ENCODE measurements at regions not wholly inside any gene's neighbourhood (a gene's known extent, or its start where the extent isn't known, plus 50 kb on each side); places are given as distances from the start of the nearest gene placed in this dataset.

- Histone ChIP-seq H3K27me3 (ENCODE audit: control insufficient read depth, insufficient read depth, low read length) (no peaks in the 10 kb centered on the region), H3K9ac (no peak overlapping the region)
Observed at GRCh38 chr5:175379867-175380266, 64.1 kb downstream of the DRD1 start.

GRCh38 chr5:175378444-175379028 is 65.4 kb downstream of the DRD1 start:
- H3K27ac ChIP-seq, result no peak overlapping the region
- H3K9ac ChIP-seq, result no peak overlapping the region
- H3K79me2 ChIP-seq, result no peaks in the 10 kb centered on the region
- no peaks in the 10 kb centered on the region for H3K36me3 ChIP-seq (ENCODE audit: control insufficient read depth, insufficient read depth, low read length)
- no peaks in the 10 kb centered on the region for H3K9me3 ChIP-seq (ENCODE audit: control insufficient read depth, low read length)
- H3K4me2 ChIP-seq (ENCODE audit: low read length), result no peak overlapping the region
- H3K27me3 ChIP-seq (ENCODE audit: control insufficient read depth, insufficient read depth, low read length), result no peaks in the 10 kb centered on the region
- no peak overlapping the region for H3K4me3 ChIP-seq (ENCODE audit: low read depth, low read length)
- H3K4me1 ChIP-seq, result no peaks in the 10 kb centered on the region
- TF ChIP-seq CTCF (IDR thresholded peaks at IDR 0.05), result no peak
- H2AFZ ChIP-seq, result no peak overlapping the region

More at GRCh38 chr5:175379867-175380266, 64.1 kb downstream of the DRD1 start:
- Histone ChIP-seq H3K79me2 (no peaks in the 10 kb centered on the region), H3K27ac (no peak overlapping the region), H3K36me3 (ENCODE audit: control insufficient read depth, insufficient read depth, low read length) (no peaks in the 10 kb centered on the region), H3K9me3 (ENCODE audit: control insufficient read depth, low read length) (no peaks in the 10 kb centered on the region), H3K4me3 (ENCODE audit: low read depth, low read length) (no peak overlapping the region), H3K4me2 (ENCODE audit: low read length) (no peak overlapping the region), H2AFZ (no peak overlapping the region), H3K4me1 (no peaks in the 10 kb centered on the region)
- TF ChIP-seq CTCF (IDR thresholded peaks at IDR 0.05), result no peak

DNA sequence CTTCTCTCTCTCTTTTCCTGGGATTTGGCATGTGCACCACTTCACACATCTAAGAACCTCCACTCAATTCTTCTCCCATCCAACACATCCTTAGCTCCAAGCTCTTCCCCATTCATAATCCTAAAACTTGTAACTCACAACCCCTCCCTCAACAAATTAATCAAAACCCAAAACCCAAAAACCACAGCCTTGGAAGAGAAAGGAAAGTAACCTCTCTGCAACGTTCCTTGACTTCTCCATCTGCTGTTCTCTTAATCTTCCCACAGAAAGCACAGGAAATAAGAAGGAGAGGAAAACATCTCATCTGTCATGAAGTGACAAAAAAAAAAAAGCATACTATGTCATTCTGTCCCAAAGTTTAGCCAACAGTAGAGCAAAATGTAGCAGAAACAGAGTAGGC is 66.2 kb downstream of the DRD1 start:
- Histone ChIP-seq H3K27ac (no peak overlapping the region), H3K9ac (no peak overlapping the region), H3K4me3 (ENCODE audit: low read depth, low read length) (no peak overlapping the region), H3K27me3 (ENCODE audit: control insufficient read depth, insufficient read depth, low read length) (no peaks in the 10 kb centered on the region), H2AFZ (no peak overlapping the region), H3K9me3 (ENCODE audit: control insufficient read depth, low read length) (no peaks in the 10 kb centered on the region), H3K79me2 (no peaks in the 10 kb centered on the region), H3K36me3 (ENCODE audit: control insufficient read depth, insufficient read depth, low read length) (no peaks in the 10 kb centered on the region), H3K4me1 (no peaks in the 10 kb centered on the region), H3K4me2 (ENCODE audit: low read length) (no peak overlapping the region)
- no peak for TF ChIP-seq CTCF (IDR thresholded peaks at IDR 0.05)

DNA sequence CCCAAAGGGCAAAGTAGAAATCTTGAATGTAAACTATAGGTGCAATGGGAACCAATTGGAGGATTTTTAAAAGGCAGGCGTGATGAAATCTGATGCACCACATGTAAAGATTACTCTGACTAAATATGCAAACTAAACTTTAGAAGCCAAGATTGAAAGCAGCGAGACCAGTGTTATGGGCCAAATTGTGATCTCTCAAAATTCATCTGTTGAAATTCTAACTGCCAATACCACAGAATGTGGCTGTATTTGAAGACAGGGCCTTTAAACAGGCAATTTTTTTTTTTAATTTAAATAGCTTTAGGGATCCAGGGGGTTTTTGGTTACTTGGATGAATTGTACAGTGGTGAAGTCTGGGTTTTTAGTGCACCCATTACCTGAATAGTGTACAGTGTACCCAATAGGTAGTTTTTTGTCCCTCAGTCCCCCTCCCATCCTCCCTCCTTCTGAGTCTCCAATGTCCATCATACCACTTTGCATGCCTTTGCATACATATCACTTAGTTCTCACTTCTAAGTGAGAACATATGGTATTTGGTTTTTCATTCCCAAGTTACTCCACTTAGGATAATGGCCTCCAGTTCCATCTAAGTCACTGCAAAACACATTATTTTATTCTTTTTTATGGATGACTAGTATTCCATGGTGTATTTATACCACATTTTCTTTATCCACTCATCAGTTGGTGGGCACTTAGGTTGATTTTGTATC is 69.7 kb downstream of the DRD1 start:
- no peak overlapping the region for H2AFZ ChIP-seq
- no peak for TF ChIP-seq CTCF (IDR thresholded peaks at IDR 0.05)
- H3K79me2 ChIP-seq, result no peaks in the 10 kb centered on the region
- H3K4me2 ChIP-seq (ENCODE audit: low read length), result no peak overlapping the region
- no peaks in the 10 kb centered on the region for H3K4me1 ChIP-seq
- no peak overlapping the region for H3K4me3 ChIP-seq (ENCODE audit: low read depth, low read length)
- no peaks in the 10 kb centered on the region for H3K27me3 ChIP-seq (ENCODE audit: control insufficient read depth, insufficient read depth, low read length)
- no peaks in the 10 kb centered on the region for H3K9me3 ChIP-seq (ENCODE audit: control insufficient read depth, low read length)
- no peak overlapping the region for H3K27ac ChIP-seq
- no peaks in the 10 kb centered on the region for H3K36me3 ChIP-seq (ENCODE audit: control insufficient read depth, insufficient read depth, low read length)
- no peak overlapping the region for H3K9ac ChIP-seq

GRCh38 chr5:175365866-175366265 is 78.1 kb downstream of the DRD1 start:
- no peak for TF ChIP-seq CTCF (IDR thresholded peaks at IDR 0.05)
- Histone ChIP-seq H3K4me3 (ENCODE audit: low read depth, low read length) (no peak overlapping the region), H2AFZ (no peak overlapping the region), H3K9ac (no peak overlapping the region), H3K27ac (no peak overlapping the region), H3K4me1 (no peaks in the 10 kb centered on the region), H3K4me2 (ENCODE audit: low read length) (no peak overlapping the region), H3K79me2 (no peaks in the 10 kb centered on the region), H3K36me3 (ENCODE audit: control insufficient read depth, insufficient read depth, low read length) (no peaks in the 10 kb centered on the region), H3K27me3 (ENCODE audit: control insufficient read depth, insufficient read depth, low read length) (no peaks in the 10 kb centered on the region), H3K9me3 (ENCODE audit: control insufficient read depth, low read length) (no peaks in the 10 kb centered on the region)

Measured in parathyroid adenoma (tissue), 2 donors.